Vagina (tissue), 2 donors: ENCODE measurements at regions not wholly inside any gene's neighbourhood (a gene's known extent, or its start where the extent isn't known, plus 50 kb on each side); places are given as distances from the start of the nearest gene placed in this dataset.

Experiments
- DNase-seq, 2 donors: peaks; one replicate each; pipeline ENCODE4 v3.0.0-alpha.2; 2017; ENCODE audit errors: extremely low spot score in 2 of 2
- H3K27ac ChIP-seq: fragments of 200-600 bp; sonication (generic); one replicate; pipeline ENCODE4 v1.5.1; 2019
- H3K27me3 ChIP-seq: fragments of 200-600 bp; sonication (generic); one replicate; pipeline ENCODE4 v1.5.1; 2019
- H3K36me3 ChIP-seq, 2 donors: fragments of 200-600 bp; sonication (generic); one replicate each; pipeline ENCODE4 v1.5.1; 2017 to 2019
- H3K4me1 ChIP-seq: fragments of 200-600 bp; sonication (generic); one replicate; pipeline ENCODE4 v1.5.1; 2019
- H3K4me3 ChIP-seq, 2 donors: fragments of 200-600 bp; sonication (generic); 1 replicate in 1 of 2; 2 replicates in 1 of 2; pipeline ENCODE4 v1.5.1; 2016 to 2019
- H3K9me3 ChIP-seq: fragments of 200-600 bp; sonication (generic); one replicate; pipeline ENCODE4 v1.5.1; 2019
- CTCF ChIP-seq, 3 experiments: fragments of 450-650 bp in 2 of 3; fragments of 200-600 bp in 1 of 3; sonication (generic) in 1 of 3; IDR thresholded peaks; one replicate each; pipeline ENCODE4 v1.5.1; 2017 to 2019; ENCODE audit warnings: antibody characterized with exemption in 3 of 3, mild to moderate bottlenecking in 2 of 3, moderate library complexity in 2 of 3
- POLR2A ChIP-seq, 2 donors: fragments of 450-650 bp; IDR thresholded peaks; one replicate each; pipeline ENCODE4 v1.6.1; 2017; ENCODE audit warnings: antibody characterized with exemption in 2 of 2, mild to moderate bottlenecking in 2 of 2, moderate library complexity in 2 of 2
- POLR2AphosphoS5 ChIP-seq, 2 donors: sonication (generic); formaldehyde crosslinking; IDR thresholded peaks; one replicate each; pipeline ENCODE4 v1.9.0; 2017; ENCODE audit warnings: antibody characterized with exemption in 2 of 2, mild to moderate bottlenecking in 2 of 2, low read depth in 1 of 2; ENCODE audit not compliant: insufficient read depth in 1 of 2
- intact Hi-C: fragments of 100-400 bp; cut with DNase I; formaldehyde crosslinking; loops from one replicate; pipeline ENCODE4 v1.15.1; 2023

GRCh38 chr10:130422366-130423324 lies 286.5 kb downstream of the GLRX3 start:
- TF ChIP-seq POLR2AphosphoS5 (IDR thresholded peaks at IDR 0.05; ENCODE audit: insufficient read depth in 1 of 2, low read depth in 1 of 2) (no peak), POLR2A (IDR thresholded peaks at IDR 0.05) (no peak), CTCF (IDR thresholded peaks at IDR 0.05) (no peak)
- no peaks in the 10 kb centered on the region for H3K4me1 ChIP-seq
- H3K36me3 ChIP-seq = no peaks in the 10 kb centered on the region
- intact Hi-C loops = no loop called here
- no peaks in the 10 kb centered on the region for H3K9me3 ChIP-seq
- H3K27ac ChIP-seq = no peak overlapping the region
- H3K4me3 ChIP-seq = no peak overlapping the region
- DNase-seq = peak; percentile 22 to 74
- no peaks in the 10 kb centered on the region for H3K27me3 ChIP-seq

- Histone ChIP-seq H3K27me3 (no peaks in the 10 kb centered on the region), H3K27ac (no peak overlapping the region), H3K4me1 (no peaks in the 10 kb centered on the region), H3K9me3 (no peaks in the 10 kb centered on the region), H3K36me3 (no peaks in the 10 kb centered on the region), H3K4me3 (no peak overlapping the region)
- intact Hi-C loops = no loop called here
- no peak for TF ChIP-seq CTCF (IDR thresholded peaks at IDR 0.05)
- no peak for TF ChIP-seq POLR2A (IDR thresholded peaks at IDR 0.05)
- no peak for TF ChIP-seq POLR2AphosphoS5 (IDR thresholded peaks at IDR 0.05; ENCODE audit: insufficient read depth in 1 of 2, low read depth in 1 of 2)
- peak; percentile 72 to 91 for DNase-seq
Observed at GRCh38 chr10:130423455-130424305, 287.5 kb downstream of the GLRX3 start.

GRCh38 chr10:130424418-130424817 lies 288.2 kb downstream of the GLRX3 start:
- Histone ChIP-seq H3K9me3 (no peaks in the 10 kb centered on the region), H3K4me3 (no peak overlapping the region), H3K27ac (no peak overlapping the region), H3K4me1 (no peaks in the 10 kb centered on the region), H3K27me3 (no peaks in the 10 kb centered on the region), H3K36me3 (no peaks in the 10 kb centered on the region)
- no peak for TF ChIP-seq POLR2A (IDR thresholded peaks at IDR 0.05)
- TF ChIP-seq CTCF (IDR thresholded peaks at IDR 0.05) = no peak
- no peak for TF ChIP-seq POLR2AphosphoS5 (IDR thresholded peaks at IDR 0.05; ENCODE audit: insufficient read depth in 1 of 2, low read depth in 1 of 2)
- intact Hi-C loops = no loop called here
- DNase-seq = peak; percentile 54 to 74

- no peaks in the 10 kb centered on the region for H3K27me3 ChIP-seq
- no peak overlapping the region for H3K27ac ChIP-seq
- peak; percentile 72 to 74 for DNase-seq
- H3K36me3 ChIP-seq = no peaks in the 10 kb centered on the region
- intact Hi-C loops = no loop called here
- TF ChIP-seq POLR2A (IDR thresholded peaks at IDR 0.05) (no peak), CTCF (IDR thresholded peaks at IDR 0.05) (no peak), POLR2AphosphoS5 (IDR thresholded peaks at IDR 0.05; ENCODE audit: insufficient read depth in 1 of 2, low read depth in 1 of 2) (no peak)
- H3K4me3 ChIP-seq = no peak overlapping the region
- H3K4me1 ChIP-seq = no peaks in the 10 kb centered on the region
- no peaks in the 10 kb centered on the region for H3K9me3 ChIP-seq
Observed at GRCh38 chr10:130425169-130425568, 289.0 kb downstream of the GLRX3 start.
